ENCODE measurements at regions not wholly inside any gene's neighbourhood (a gene's known extent, or its start where the extent isn't known, plus 50 kb on each side); places are given as distances from the start of the nearest gene placed in this dataset.

DNA sequence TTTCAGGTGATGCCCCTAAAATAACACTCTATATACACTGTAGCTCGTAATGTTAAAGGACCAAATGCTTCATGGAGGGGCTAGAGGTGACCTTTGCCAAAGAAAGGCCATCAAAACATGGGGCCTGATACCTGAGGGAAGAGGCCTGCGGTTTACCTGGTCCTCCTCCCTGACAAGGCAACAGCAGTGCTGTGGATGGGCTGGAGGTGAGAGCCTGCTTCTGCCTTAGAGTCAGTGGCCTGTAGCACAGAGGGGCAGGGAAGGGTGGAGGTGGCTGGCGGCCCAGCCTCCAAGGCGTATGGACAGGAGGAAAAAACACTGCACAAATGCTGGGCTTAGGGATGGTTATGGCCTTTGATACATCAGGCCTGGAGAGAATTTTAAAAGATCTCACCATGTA is 137.8 kb upstream of the USP38 start:
- TF ChIP-seq, protein P1, sequence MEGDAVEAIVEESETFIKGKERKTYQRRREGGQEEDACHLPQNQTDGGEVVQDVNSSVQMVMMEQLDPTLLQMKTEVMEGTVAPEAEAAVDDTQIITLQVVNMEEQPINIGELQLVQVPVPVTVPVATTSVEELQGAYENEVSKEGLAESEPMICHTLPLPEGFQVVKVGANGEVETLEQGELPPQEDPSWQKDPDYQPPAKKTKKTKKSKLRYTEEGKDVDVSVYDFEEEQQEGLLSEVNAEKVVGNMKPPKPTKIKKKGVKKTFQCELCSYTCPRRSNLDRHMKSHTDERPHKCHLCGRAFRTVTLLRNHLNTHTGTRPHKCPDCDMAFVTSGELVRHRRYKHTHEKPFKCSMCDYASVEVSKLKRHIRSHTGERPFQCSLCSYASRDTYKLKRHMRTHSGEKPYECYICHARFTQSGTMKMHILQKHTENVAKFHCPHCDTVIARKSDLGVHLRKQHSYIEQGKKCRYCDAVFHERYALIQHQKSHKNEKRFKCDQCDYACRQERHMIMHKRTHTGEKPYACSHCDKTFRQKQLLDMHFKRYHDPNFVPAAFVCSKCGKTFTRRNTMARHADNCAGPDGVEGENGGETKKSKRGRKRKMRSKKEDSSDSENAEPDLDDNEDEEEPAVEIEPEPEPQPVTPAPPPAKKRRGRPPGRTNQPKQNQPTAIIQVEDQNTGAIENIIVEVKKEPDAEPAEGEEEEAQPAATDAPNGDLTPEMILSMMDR (conservative IDR thresholded peaks at IDR 0.05; ENCODE audit: low read depth, low read length), result no peak
- DNase-seq (ENCODE audit: low read depth), result no peak

DNA sequence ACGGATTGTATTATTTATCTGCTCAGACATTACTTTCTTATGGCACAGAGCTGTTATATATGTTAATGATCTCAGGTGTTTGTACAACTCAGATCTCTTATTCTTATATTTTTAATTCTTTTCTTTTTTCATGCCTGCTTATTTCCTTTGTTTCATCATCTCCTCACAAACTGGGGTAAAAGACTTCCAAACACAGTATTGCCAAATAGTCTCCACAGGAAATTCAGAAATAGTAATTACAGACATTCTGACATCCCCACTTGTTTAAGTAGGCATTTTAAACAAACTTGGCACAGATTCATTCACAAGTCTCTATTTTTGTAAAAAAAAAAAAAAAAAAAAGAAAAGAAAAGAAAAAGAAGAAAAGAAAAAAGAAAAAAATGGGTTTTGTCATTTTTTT is 129.7 kb upstream of the USP38 start:
- TF ChIP-seq, protein P1 (conservative IDR thresholded peaks at IDR 0.05; ENCODE audit: low read depth, low read length), result no peak
- DNase-seq (ENCODE audit: low read depth), result no peak
- H3K4me3 ChIP-seq (ENCODE audit: low read depth, low read length), result no peak overlapping the region

More for the DNA sequence above, 137.8 kb upstream of the USP38 start:
- H3K4me3 ChIP-seq (ENCODE audit: low read depth, low read length), result no peak overlapping the region

DNA sequence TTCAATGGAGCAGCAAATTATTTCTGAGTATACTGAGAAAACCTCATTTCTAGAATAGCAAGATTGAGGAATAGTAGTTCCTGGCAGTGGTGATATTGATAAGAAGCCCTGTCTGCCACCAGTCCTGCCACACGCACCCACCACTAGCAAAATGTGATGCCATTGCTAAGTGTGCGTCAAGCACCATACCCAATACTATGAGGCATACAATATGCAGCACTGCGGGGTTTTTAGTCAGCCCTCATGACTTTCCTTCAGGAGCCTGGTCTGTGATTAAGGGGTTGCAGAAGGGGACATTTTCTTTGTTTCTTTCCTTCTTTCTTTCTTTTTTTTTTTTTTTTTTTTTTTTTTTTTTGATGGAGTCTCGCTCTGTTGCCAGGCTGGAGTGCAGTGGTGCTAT is 128.7 kb upstream of the USP38 start:
- DNase-seq (ENCODE audit: low read depth), result no peak
- H3K4me3 ChIP-seq (ENCODE audit: low read depth, low read length), result no peak overlapping the region
- TF ChIP-seq, protein P1 (conservative IDR thresholded peaks at IDR 0.05; ENCODE audit: low read depth, low read length), result no peak

DNA sequence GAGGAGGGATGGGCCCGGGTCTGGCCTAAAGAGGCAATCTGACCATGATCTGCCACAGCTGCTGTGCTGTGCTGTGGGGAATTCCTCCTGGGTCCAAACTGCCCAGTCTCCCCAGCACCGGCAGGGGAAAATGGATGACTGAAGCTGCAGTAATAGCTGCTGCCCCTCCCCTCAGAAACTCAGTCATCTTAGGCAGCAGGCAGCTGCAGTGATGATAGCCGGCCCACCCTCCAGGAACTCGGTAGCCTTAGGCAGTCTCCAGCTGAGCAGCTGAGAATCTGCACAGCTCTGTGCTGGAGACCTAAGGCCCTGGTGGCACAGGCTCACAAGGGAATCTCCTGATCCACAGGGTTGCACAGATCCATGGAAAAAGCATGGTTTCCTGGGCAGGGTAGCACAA is 113.4 kb upstream of the USP38 start:
- H3K4me3 ChIP-seq (ENCODE audit: low read depth, low read length), result no peak overlapping the region
- no peak for DNase-seq (ENCODE audit: low read depth)
- TF ChIP-seq, protein P1 (conservative IDR thresholded peaks at IDR 0.05; ENCODE audit: low read depth, low read length), result no peak

DNA sequence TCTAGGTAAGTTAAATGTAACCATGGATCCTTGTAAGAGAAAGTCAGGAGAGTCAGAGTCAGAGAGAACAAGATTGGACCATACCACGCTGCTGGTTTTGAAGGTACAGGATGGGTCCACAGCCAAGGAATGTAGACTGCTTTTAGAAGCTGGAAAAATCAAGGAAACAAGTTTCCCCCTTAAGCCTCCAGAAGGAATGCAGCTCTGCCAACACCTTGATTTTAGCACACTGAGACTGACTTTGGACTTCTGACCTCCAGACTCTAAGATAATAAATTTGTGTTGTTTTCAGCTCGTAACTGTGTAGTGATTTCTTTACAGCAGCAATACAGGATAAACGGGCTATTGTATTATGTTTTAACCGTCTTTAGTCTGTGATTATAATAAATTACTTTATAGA is 108.0 kb upstream of the USP38 start:
- TF ChIP-seq, protein P1 (conservative IDR thresholded peaks at IDR 0.05; ENCODE audit: low read depth, low read length), result no peak
- no peak overlapping the region for H3K4me3 ChIP-seq (ENCODE audit: low read depth, low read length)
- no peak for DNase-seq (ENCODE audit: low read depth)

DNA sequence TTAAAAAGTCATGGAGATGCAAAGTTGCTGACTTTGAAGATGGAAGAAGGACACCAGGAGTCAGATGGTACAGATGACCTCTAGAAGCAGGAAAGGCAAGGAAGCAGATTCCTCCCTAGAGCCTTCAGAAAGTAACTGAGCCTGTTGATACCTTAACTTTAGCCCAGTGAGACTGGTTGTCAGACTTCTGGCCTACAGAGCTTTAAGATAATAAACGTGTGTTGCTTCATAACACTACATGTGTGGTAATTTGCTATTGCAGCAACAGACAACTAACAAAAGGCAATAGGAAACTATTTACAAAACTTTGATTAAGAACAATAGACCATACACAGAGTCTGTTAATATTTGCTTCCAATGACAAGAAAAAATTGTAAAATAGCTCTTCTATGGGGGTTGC is 102.0 kb upstream of the USP38 start:
- DNase-seq (ENCODE audit: low read depth), result no peak
- TF ChIP-seq, protein P1 (conservative IDR thresholded peaks at IDR 0.05; ENCODE audit: low read depth, low read length), result no peak
- no peak overlapping the region for H3K4me3 ChIP-seq (ENCODE audit: low read depth, low read length)

DNA sequence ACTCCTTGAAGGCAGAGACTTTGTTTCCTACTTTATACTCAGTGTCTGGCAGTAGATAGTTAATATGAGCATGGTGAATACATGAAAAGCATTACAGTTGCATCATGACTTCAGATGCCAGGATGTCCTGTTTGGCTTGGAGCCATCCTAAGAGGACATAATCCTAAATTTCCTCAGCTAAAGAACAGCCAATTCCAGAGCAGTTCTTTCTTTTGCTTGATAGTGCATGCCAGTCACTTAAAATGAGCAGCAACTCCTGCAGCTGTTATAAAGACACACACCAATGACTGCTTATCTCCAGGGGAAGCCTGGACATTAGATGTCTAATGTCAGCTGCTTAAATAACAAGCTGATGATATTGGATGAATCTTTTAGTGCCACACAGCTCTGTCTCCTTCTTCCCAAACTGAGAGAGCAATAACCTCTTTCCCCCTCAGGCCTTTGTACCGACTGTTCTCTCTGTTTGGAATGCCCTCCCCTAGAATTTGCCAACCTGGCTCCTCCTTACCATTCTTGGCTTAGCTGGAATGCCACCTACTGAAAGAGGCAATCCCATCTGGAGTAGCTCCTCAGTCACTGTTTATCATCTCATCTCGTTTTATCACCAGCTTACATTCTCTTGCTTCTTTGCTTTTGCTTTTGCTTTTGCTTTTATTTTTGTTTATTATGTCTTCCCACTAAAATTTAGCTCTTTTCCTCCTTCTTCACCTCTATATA is 100.8 kb upstream of the USP38 start:
- TF ChIP-seq, protein P1 (conservative IDR thresholded peaks at IDR 0.05; ENCODE audit: low read depth, low read length), result no peak
- DNase-seq (ENCODE audit: low read depth), result no peak
- H3K4me3 ChIP-seq (ENCODE audit: low read depth, low read length), result no peak overlapping the region
